Fibroblast of mammary gland (primary cell): ENCODE measurements at regions not wholly inside any gene's neighbourhood (a gene's known extent, or its start where the extent isn't known, plus 50 kb on each side); places are given as distances from the start of the nearest gene placed in this dataset.

Experiments
- DNase-seq: peaks from one replicate; pipeline ENCODE4 v3.0.0-alpha.2; 2010; ENCODE audit warnings: low read depth
- H3K4me3 ChIP-seq: 2 replicates; pipeline ENCODE4 v1.5.1; 2011; ENCODE audit warnings: low read depth, mild to moderate bottlenecking, low read length, moderate library complexity; ENCODE audit not compliant: control insufficient read depth
- CTCF ChIP-seq: conservative IDR thresholded peaks from 2 replicates; pipeline ENCODE4 v1.5.1; 2011; ENCODE audit warnings: low read depth, low read length, inconsistent platforms; ENCODE audit not compliant: control insufficient read depth, insufficient read depth

GRCh38 chr10:33523236-33523792 lies 188.8 kb upstream of the NRP1 start:
- no peak for TF ChIP-seq CTCF

GRCh38 chr10:33521904-33522303 lies 187.4 kb upstream of the NRP1 start:
- no peak for DNase-seq
- no peak overlapping the region for H3K4me3 ChIP-seq
- no peak for TF ChIP-seq CTCF

More at GRCh38 chr10:33523236-33523792, 188.8 kb upstream of the NRP1 start:
- DNase-seq = no peak
- no peak overlapping the region for H3K4me3 ChIP-seq

GRCh38 chr10:33521062-33521461 lies 186.6 kb upstream of the NRP1 start:
- H3K4me3 ChIP-seq = no peak overlapping the region
- TF ChIP-seq CTCF = no peak
- no peak for DNase-seq

- no peak overlapping the region for H3K4me3 ChIP-seq
- TF ChIP-seq CTCF = no peak
Observed at GRCh38 chr10:33520223-33520622, 185.8 kb upstream of the NRP1 start.

GRCh38 chr10:33519130-33519860 lies 184.8 kb upstream of the NRP1 start:
- no peak overlapping the region for H3K4me3 ChIP-seq
- no peak for TF ChIP-seq CTCF
- DNase-seq = no peak

More at GRCh38 chr10:33520223-33520622, 185.8 kb upstream of the NRP1 start:
- no peak for DNase-seq

GRCh38 chr10:33510206-33510605 lies 175.7 kb upstream of the NRP1 start:
- no peak overlapping the region for H3K4me3 ChIP-seq
- no peak for TF ChIP-seq CTCF
- no peak for DNase-seq

GRCh38 chr10:33509231-33509831 lies 174.9 kb upstream of the NRP1 start:
- no peak for TF ChIP-seq CTCF
- H3K4me3 ChIP-seq = no peak overlapping the region
- peak; percentile 84 for DNase-seq
